Liver (tissue), 8 donors: ENCODE measurements at regions not wholly inside any gene's neighbourhood (a gene's known extent, or its start where the extent isn't known, plus 50 kb on each side); places are given as distances from the start of the nearest gene placed in this dataset.

Experiments used
- DNase-seq: peaks from one replicate; pipeline ENCODE4 v3.0.0-alpha.2; 2017; ENCODE audit warnings: low spot score
- H3K27ac ChIP-seq, 2 donors: one replicate each; pipeline ENCODE4 v1.7.0; 2013; ENCODE audit warnings: inconsistent platforms in 2 of 2, low read length in 2 of 2, control low read depth in 1 of 2, low read depth in 1 of 2, mild to moderate bottlenecking in 1 of 2
- H3K27me3 ChIP-seq, 4 donors: one replicate each; pipeline versions ENCODE4 v1.6.1 to v1.7.0; 2013; ENCODE audit warnings: low read length in 3 of 4, inconsistent platforms in 1 of 4, mild to moderate bottlenecking in 1 of 4, moderate library complexity in 1 of 4; ENCODE audit not compliant: control insufficient read depth in 4 of 4, insufficient read depth in 4 of 4
- H3K36me3 ChIP-seq, 4 donors: one replicate each; pipeline versions ENCODE4 v1.6.1 to v1.7.0; 2013; ENCODE audit warnings: low read length in 3 of 4, mild to moderate bottlenecking in 3 of 4, low read depth in 1 of 4, moderate library complexity in 1 of 4; ENCODE audit not compliant: control insufficient read depth in 4 of 4, insufficient read depth in 3 of 4
- H3K4me1 ChIP-seq, 4 donors: one replicate each; pipeline versions ENCODE4 v1.6.1 to v1.7.0; 2013; ENCODE audit warnings: low read length in 3 of 4, mild to moderate bottlenecking in 3 of 4, moderate library complexity in 1 of 4; ENCODE audit not compliant: control insufficient read depth in 4 of 4, insufficient read depth in 4 of 4
- H3K4me3 ChIP-seq, 3 donors: one replicate each; pipeline versions ENCODE4 v1.6.1 to v1.7.0; 2013; ENCODE audit warnings: low read length in 3 of 3, control low read depth in 1 of 3, low read depth in 1 of 3, mild to moderate bottlenecking in 1 of 3
- H3K9ac ChIP-seq, 2 donors: one replicate each; pipeline ENCODE4 v1.7.0; 2013; ENCODE audit warnings: low read length in 2 of 2, mild to moderate bottlenecking in 2 of 2, moderate library complexity in 2 of 2, control low read depth in 1 of 2, low read depth in 1 of 2
- H3K9me3 ChIP-seq, 4 donors: one replicate each; pipeline versions ENCODE4 v1.6.1 to v1.7.0; 2013; ENCODE audit warnings: low read length in 3 of 4; ENCODE audit not compliant: control insufficient read depth in 4 of 4
- ATF3 ChIP-seq: IDR thresholded peaks from 2 replicates; pipeline ENCODE4 v1.6.1; 2016; ENCODE audit warnings: antibody characterized with exemption
- EGR1 ChIP-seq, 2 donors: IDR thresholded peaks; 2 replicates each; pipeline ENCODE4 v1.6.1; 2016 to 2018; ENCODE audit warnings: antibody characterized with exemption in 2 of 2, low read depth in 2 of 2
- FOXA1 ChIP-seq: IDR thresholded peaks from 2 replicates; pipeline ENCODE4 v1.6.1; 2016; ENCODE audit warnings: antibody characterized with exemption
- FOXA2 ChIP-seq: IDR thresholded peaks from 2 replicates; pipeline ENCODE4 v1.6.1; 2016; ENCODE audit warnings: antibody characterized with exemption
- GABPA ChIP-seq, 2 donors: IDR thresholded peaks in 1 of 2; conservative IDR thresholded peaks in 1 of 2; 2 replicates each; pipeline ENCODE4 v1.6.1; 2016; ENCODE audit warnings: antibody characterized with exemption in 2 of 2, mild to moderate bottlenecking in 1 of 2, moderate library complexity in 1 of 2
- HNF4A ChIP-seq, 2 donors: conservative IDR thresholded peaks; 2 replicates each; pipeline ENCODE4 v1.6.1; 2016; ENCODE audit warnings: antibody characterized with exemption in 2 of 2, mild to moderate bottlenecking in 2 of 2
- HNF4G ChIP-seq: IDR thresholded peaks from 2 replicates; pipeline ENCODE4 v1.6.1; 2016; ENCODE audit warnings: antibody characterized with exemption
- JUND ChIP-seq, 2 donors: IDR thresholded peaks; 2 replicates each; pipeline ENCODE4 v1.6.1; 2016; ENCODE audit warnings: antibody characterized with exemption in 2 of 2
- MAX ChIP-seq: IDR thresholded peaks from 2 replicates; pipeline ENCODE4 v1.6.1; 2016; ENCODE audit warnings: antibody characterized with exemption
- NR2F2 ChIP-seq: IDR thresholded peaks from 2 replicates; pipeline ENCODE4 v1.6.1; 2016; ENCODE audit warnings: antibody characterized with exemption
- RAD21 ChIP-seq, 2 donors: IDR thresholded peaks; 2 replicates each; pipeline ENCODE4 v1.6.1; 2016; ENCODE audit warnings: antibody characterized with exemption in 2 of 2, mild to moderate bottlenecking in 2 of 2
- RXRA ChIP-seq, 2 donors: IDR thresholded peaks; 2 replicates each; pipeline ENCODE4 v1.6.1; 2017 to 2018; ENCODE audit warnings: antibody characterized with exemption in 2 of 2, mild to moderate bottlenecking in 1 of 2
- SP1 ChIP-seq: IDR thresholded peaks from 2 replicates; pipeline ENCODE4 v1.6.1; 2018; ENCODE audit warnings: antibody characterized with exemption, mild to moderate bottlenecking
- TAF1 ChIP-seq: conservative IDR thresholded peaks from 2 replicates; pipeline ENCODE4 v1.6.1; 2016; ENCODE audit warnings: antibody characterized with exemption, mild to moderate bottlenecking
- YY1 ChIP-seq: IDR thresholded peaks from 2 replicates; pipeline ENCODE4 v1.6.1; 2016; ENCODE audit warnings: antibody characterized with exemption, mild to moderate bottlenecking
- ZBTB33 ChIP-seq: IDR thresholded peaks from 2 replicates; pipeline ENCODE4 v1.6.1; 2016; ENCODE audit warnings: antibody characterized with exemption
- WGBS: extraction: QIAGEN DNeasy Blood & Tissue Kit; methylation state at CpG from one replicate; pipeline ENCODE4 v1.1.7; 2013; 5-methylcytosine and 5-hydroxymethylcytosine counted together
- TF ChIP-seq, protein P1 (sequence below): fragments of 150-350 bp; IDR thresholded peaks from 2 replicates; pipeline ENCODE4 v1.5.1; 2017; ENCODE audit warnings: improper control_type of control experiment, low read depth, low read length; ENCODE audit not compliant: missing input control
- TF ChIP-seq, protein P2 (sequence below): IDR thresholded peaks from 2 replicates; pipeline ENCODE4 v1.6.1; 2016; ENCODE audit warnings: antibody characterized with exemption, mild to moderate bottlenecking
- donor health status: healthy.
- donor health status: healthy.
- donor health status: healthy.
- donor health status: healthy.
- donor health status: healthy.

DNA sequence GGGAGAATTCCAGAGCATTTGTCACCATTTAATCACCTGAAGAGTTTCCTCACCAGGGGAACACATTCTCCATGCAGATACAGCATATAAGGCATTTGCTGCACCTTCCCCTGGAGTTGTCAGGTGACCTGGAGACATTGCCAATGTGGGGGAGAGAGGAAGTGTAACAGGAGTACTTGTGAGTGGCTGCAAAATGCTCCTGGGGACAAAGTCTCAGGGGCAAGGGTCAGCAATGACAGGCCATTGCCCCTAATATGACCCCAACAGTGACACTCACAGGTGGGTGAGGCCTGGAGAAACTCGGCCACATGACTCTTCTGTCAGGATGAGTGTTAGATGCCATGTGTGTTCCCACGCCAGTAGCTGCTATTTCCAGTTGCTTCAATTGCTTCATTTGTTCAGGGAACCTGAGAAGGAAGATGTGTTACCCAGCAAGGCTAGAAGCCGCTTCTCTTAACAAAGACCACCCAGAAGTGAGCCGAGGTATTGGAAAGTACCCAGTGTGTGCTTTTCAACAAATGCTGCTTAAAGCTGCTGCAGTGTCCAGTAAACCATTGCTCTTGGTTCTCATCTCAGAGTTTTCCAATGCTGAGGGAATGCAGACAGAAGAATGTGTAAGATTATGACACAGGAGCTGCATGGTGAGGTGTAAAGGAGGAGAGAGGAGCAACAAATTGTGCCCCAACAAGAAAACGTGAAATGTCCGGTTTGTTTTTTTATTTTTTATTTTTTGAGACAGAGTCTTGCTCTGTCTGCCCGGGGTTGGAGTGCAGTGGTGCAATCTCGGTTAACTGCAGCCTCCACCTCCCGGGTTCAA lies 128.2 kb upstream of the SLC44A1 start:
- no peaks in the 10 kb centered on the region for H3K36me3 ChIP-seq
- H3K27ac ChIP-seq, result peak overlapping the region; percentile 26 to 64
- no peak overlapping the region for H3K4me3 ChIP-seq
- H3K27me3 ChIP-seq, result no peaks in the 10 kb centered on the region
- DNase-seq, result peak; percentile 57
- H3K4me1 ChIP-seq, result peaks cover 3 to 18% (median 12%) of the 10 kb centered on the region in 4 donors
- peak; percentile 95 for TF ChIP-seq SP1
- peak; percentile 74 to 85 for TF ChIP-seq JUND (IDR thresholded peaks at IDR 0.05)
- TF ChIP-seq TAF1, result no peak
- TF ChIP-seq GABPA (IDR thresholded peaks at IDR 0.05 in 1 of 2, conservative IDR thresholded peaks at IDR 0.05 in 1 of 2), result no peak
- peak; percentile 89 for TF ChIP-seq MAX
- peak; percentile 99 for TF ChIP-seq HNF4G
- TF ChIP-seq RAD21 (IDR thresholded peaks at IDR 0.05), result peak; percentile 58 to 64
- TF ChIP-seq RXRA (IDR thresholded peaks at IDR 0.05), result peak; percentile 100
- TF ChIP-seq FOXA1, result no peak
- peak; percentile 56 for TF ChIP-seq ATF3
- peak; percentile 71 for TF ChIP-seq ZBTB33
- peak; percentile 98 to 100 for TF ChIP-seq HNF4A (conservative IDR thresholded peaks at IDR 0.05)
- TF ChIP-seq, protein P1, sequence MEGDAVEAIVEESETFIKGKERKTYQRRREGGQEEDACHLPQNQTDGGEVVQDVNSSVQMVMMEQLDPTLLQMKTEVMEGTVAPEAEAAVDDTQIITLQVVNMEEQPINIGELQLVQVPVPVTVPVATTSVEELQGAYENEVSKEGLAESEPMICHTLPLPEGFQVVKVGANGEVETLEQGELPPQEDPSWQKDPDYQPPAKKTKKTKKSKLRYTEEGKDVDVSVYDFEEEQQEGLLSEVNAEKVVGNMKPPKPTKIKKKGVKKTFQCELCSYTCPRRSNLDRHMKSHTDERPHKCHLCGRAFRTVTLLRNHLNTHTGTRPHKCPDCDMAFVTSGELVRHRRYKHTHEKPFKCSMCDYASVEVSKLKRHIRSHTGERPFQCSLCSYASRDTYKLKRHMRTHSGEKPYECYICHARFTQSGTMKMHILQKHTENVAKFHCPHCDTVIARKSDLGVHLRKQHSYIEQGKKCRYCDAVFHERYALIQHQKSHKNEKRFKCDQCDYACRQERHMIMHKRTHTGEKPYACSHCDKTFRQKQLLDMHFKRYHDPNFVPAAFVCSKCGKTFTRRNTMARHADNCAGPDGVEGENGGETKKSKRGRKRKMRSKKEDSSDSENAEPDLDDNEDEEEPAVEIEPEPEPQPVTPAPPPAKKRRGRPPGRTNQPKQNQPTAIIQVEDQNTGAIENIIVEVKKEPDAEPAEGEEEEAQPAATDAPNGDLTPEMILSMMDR, result no peak
- TF ChIP-seq NR2F2, result peak; percentile 80
- no peak for TF ChIP-seq FOXA2
- peak; percentile 61 for TF ChIP-seq YY1
- TF ChIP-seq, protein P2, sequence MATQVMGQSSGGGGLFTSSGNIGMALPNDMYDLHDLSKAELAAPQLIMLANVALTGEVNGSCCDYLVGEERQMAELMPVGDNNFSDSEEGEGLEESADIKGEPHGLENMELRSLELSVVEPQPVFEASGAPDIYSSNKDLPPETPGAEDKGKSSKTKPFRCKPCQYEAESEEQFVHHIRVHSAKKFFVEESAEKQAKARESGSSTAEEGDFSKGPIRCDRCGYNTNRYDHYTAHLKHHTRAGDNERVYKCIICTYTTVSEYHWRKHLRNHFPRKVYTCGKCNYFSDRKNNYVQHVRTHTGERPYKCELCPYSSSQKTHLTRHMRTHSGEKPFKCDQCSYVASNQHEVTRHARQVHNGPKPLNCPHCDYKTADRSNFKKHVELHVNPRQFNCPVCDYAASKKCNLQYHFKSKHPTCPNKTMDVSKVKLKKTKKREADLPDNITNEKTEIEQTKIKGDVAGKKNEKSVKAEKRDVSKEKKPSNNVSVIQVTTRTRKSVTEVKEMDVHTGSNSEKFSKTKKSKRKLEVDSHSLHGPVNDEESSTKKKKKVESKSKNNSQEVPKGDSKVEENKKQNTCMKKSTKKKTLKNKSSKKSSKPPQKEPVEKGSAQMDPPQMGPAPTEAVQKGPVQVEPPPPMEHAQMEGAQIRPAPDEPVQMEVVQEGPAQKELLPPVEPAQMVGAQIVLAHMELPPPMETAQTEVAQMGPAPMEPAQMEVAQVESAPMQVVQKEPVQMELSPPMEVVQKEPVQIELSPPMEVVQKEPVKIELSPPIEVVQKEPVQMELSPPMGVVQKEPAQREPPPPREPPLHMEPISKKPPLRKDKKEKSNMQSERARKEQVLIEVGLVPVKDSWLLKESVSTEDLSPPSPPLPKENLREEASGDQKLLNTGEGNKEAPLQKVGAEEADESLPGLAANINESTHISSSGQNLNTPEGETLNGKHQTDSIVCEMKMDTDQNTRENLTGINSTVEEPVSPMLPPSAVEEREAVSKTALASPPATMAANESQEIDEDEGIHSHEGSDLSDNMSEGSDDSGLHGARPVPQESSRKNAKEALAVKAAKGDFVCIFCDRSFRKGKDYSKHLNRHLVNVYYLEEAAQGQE, result no peak
- TF ChIP-seq EGR1 (IDR thresholded peaks at IDR 0.05; ENCODE audit: low read depth in 2 of 2), result peak; percentile 50 to 62
- WGBS, result 72% methylated on average over 9 of the region's 9 CpGs
- H3K9me3 ChIP-seq, result no peaks in the 10 kb centered on the region
- H3K9ac ChIP-seq, result no peak overlapping the region
